ENCODE measurements at regions not wholly inside any gene's neighbourhood (a gene's known extent, or its start where the extent isn't known, plus 50 kb on each side); places are given as distances from the start of the nearest gene placed in this dataset.
"Not testable (repeated sequence)": the region's sequence is repeated elsewhere in the genome, so short reads cannot be mapped to it uniquely, and the experiment has no call there.

- Histone ChIP-seq H2AFZ (ENCODE audit: low read length) (no peak overlapping the region), H3K4me1 (ENCODE audit: low read length) (no peaks in the 10 kb centered on the region), H3K27me3 (ENCODE audit: low read length) (no peaks in the 10 kb centered on the region), H3K4me3 (ENCODE audit: low read length) (no peak overlapping the region), H3K9me3 (ENCODE audit: low read length) (no peaks in the 10 kb centered on the region), H3K79me2 (ENCODE audit: low read length) (no peaks in the 10 kb centered on the region), H3K27ac (ENCODE audit: low read length) (no peak overlapping the region), H4K20me1 (ENCODE audit: insufficient read depth, low read depth, low read length) (no peaks in the 10 kb centered on the region), H3K36me3 (ENCODE audit: insufficient read depth, low read length) (no peaks in the 10 kb centered on the region), H3K9me2 (replicated peaks; ENCODE audit: insufficient read depth, low read length) (no peaks in the 10 kb centered on the region), H3K9ac (ENCODE audit: low read length) (no peak overlapping the region), H3K4me2 (ENCODE audit: low read depth, low read length, poor library complexity, severe bottlenecking) (no peak overlapping the region)
- no peak for DNase-seq
Measured at GRCh38 chr1:103283841-103284669, 175.7 kb upstream of the COL11A1 start.

GRCh38 chr1:103283371-103283770 lies 175.0 kb upstream of the COL11A1 start:
- H3K4me3 ChIP-seq (ENCODE audit: low read length): no peak overlapping the region
- 0 out of 2 replicates have a peak, but pooled peaks cover 3% of the 10 kb centered on the region for H3K9me3 ChIP-seq (ENCODE audit: low read length)
- no peaks in the 10 kb centered on the region for H3K36me3 ChIP-seq (ENCODE audit: insufficient read depth, low read length)
- H3K4me1 ChIP-seq (ENCODE audit: low read length): no peaks in the 10 kb centered on the region
- no peaks in the 10 kb centered on the region for H3K27me3 ChIP-seq (ENCODE audit: low read length)
- no peaks in the 10 kb centered on the region for H4K20me1 ChIP-seq (ENCODE audit: insufficient read depth, low read depth, low read length)
- no peak overlapping the region for H3K4me2 ChIP-seq (ENCODE audit: low read depth, low read length, poor library complexity, severe bottlenecking)
- DNase-seq: no peak
- no peak overlapping the region for H3K27ac ChIP-seq (ENCODE audit: low read length)
- H3K9ac ChIP-seq (ENCODE audit: low read length): no peak overlapping the region
- no peak overlapping the region for H2AFZ ChIP-seq (ENCODE audit: low read length)
- H3K79me2 ChIP-seq (ENCODE audit: low read length): no peaks in the 10 kb centered on the region
- H3K9me2 ChIP-seq (replicated peaks; ENCODE audit: insufficient read depth, low read length): no peaks in the 10 kb centered on the region

GRCh38 chr1:103275725-103276124 lies 167.4 kb upstream of the COL11A1 start:
- H3K27ac ChIP-seq (ENCODE audit: low read length): no peak overlapping the region
- H3K9ac ChIP-seq (ENCODE audit: low read length): no peak overlapping the region
- no peak overlapping the region for H2AFZ ChIP-seq (ENCODE audit: low read length)
- no peak overlapping the region for H3K4me3 ChIP-seq (ENCODE audit: low read length)
- H3K9me3 ChIP-seq (ENCODE audit: low read length): 0 out of 2 replicates have a peak, but pooled peaks cover 3% of the 10 kb centered on the region
- H3K79me2 ChIP-seq (ENCODE audit: low read length): no peaks in the 10 kb centered on the region
- no peaks in the 10 kb centered on the region for H4K20me1 ChIP-seq (ENCODE audit: insufficient read depth, low read depth, low read length)
- H3K4me2 ChIP-seq (ENCODE audit: low read depth, low read length, poor library complexity, severe bottlenecking): no peak overlapping the region
- H3K4me1 ChIP-seq (ENCODE audit: low read length): no peaks in the 10 kb centered on the region
- no peaks in the 10 kb centered on the region for H3K27me3 ChIP-seq (ENCODE audit: low read length)
- H3K36me3 ChIP-seq (ENCODE audit: insufficient read depth, low read length): no peaks in the 10 kb centered on the region
- no peak for DNase-seq
- H3K9me2 ChIP-seq (replicated peaks; ENCODE audit: insufficient read depth, low read length): no peaks in the 10 kb centered on the region

DNA sequence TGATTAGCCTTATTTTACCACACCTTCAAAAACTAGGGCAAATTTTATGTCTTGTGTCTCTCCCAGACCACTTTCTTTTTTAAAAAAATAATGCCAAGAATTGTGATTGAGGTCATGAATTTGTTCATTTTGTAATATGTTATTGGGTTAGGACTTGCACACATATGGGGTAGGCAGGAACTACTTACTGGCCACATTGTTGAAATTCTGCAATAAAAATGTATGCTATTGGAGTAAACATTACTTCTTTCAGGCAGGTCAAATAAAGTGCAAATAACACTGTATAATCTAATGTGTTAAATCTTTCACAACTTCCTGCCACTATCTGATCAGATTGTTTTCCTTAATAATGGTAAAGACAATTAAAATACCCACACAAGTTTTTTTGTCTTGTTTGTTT lies 166.6 kb upstream of the COL11A1 start:
- H3K27me3 ChIP-seq (ENCODE audit: low read length): no peaks in the 10 kb centered on the region
- no peaks in the 10 kb centered on the region for H3K4me1 ChIP-seq (ENCODE audit: low read length)
- 0 out of 2 replicates have a peak, but pooled peaks cover 3% of the 10 kb centered on the region for H3K9me3 ChIP-seq (ENCODE audit: low read length)
- no peaks in the 10 kb centered on the region for H3K36me3 ChIP-seq (ENCODE audit: insufficient read depth, low read length)
- H4K20me1 ChIP-seq (ENCODE audit: insufficient read depth, low read depth, low read length): no peaks in the 10 kb centered on the region
- H3K4me2 ChIP-seq (ENCODE audit: low read depth, low read length, poor library complexity, severe bottlenecking): no peak overlapping the region
- no peak for DNase-seq
- no peak overlapping the region for H2AFZ ChIP-seq (ENCODE audit: low read length)
- H3K27ac ChIP-seq (ENCODE audit: low read length): no peak overlapping the region
- no peaks in the 10 kb centered on the region for H3K9me2 ChIP-seq (replicated peaks; ENCODE audit: insufficient read depth, low read length)
- no peaks in the 10 kb centered on the region for H3K79me2 ChIP-seq (ENCODE audit: low read length)
- H3K9ac ChIP-seq (ENCODE audit: low read length): no peak overlapping the region
- H3K4me3 ChIP-seq (ENCODE audit: low read length): no peak overlapping the region

- no peaks in the 10 kb centered on the region for H3K9me3 ChIP-seq (ENCODE audit: low read length)
- H3K4me1 ChIP-seq (ENCODE audit: low read length): no peaks in the 10 kb centered on the region
- H4K20me1 ChIP-seq (ENCODE audit: insufficient read depth, low read depth, low read length): no peaks in the 10 kb centered on the region
- no peak overlapping the region for H3K4me2 ChIP-seq (ENCODE audit: low read depth, low read length, poor library complexity, severe bottlenecking)
- no peaks in the 10 kb centered on the region for H3K9me2 ChIP-seq (replicated peaks; ENCODE audit: insufficient read depth, low read length)
- H2AFZ ChIP-seq (ENCODE audit: low read length): no peak overlapping the region
- no peak overlapping the region for H3K27ac ChIP-seq (ENCODE audit: low read length)
- H3K79me2 ChIP-seq (ENCODE audit: low read length): no peaks in the 10 kb centered on the region
- no peak for DNase-seq
- no peaks in the 10 kb centered on the region for H3K36me3 ChIP-seq (ENCODE audit: insufficient read depth, low read length)
- H3K9ac ChIP-seq (ENCODE audit: low read length): no peak overlapping the region
- H3K27me3 ChIP-seq (ENCODE audit: low read length): no peaks in the 10 kb centered on the region
- no peak overlapping the region for H3K4me3 ChIP-seq (ENCODE audit: low read length)
Measured at GRCh38 chr1:103273106-103273505, 164.8 kb upstream of the COL11A1 start.

DNA sequence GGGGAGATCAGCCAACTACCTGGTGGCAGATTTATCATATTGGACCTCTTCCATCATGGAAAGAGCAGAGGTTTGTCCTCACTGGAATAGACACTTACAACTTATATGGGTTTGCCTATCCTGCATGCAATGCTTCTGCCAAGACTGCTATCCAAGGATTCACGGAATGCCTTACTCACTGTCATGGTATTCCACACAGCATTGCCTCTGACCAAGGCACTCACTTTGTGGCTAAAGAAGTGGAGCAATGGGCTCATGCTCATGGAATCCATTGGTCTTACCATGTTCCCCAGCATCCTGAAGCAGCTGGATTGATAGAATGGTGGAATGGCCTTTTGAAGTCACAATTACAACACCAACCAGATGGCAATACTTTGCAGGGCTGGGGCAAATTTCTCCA lies 163.1 kb upstream of the COL11A1 start:
- H3K36me3 ChIP-seq (ENCODE audit: insufficient read depth, low read length); H3K9me2 ChIP-seq (replicated peaks; ENCODE audit: insufficient read depth, low read length); H3K4me2 ChIP-seq (ENCODE audit: low read depth, low read length, poor library complexity, severe bottlenecking); H3K79me2 ChIP-seq (ENCODE audit: low read length); H3K27me3 ChIP-seq (ENCODE audit: low read length); DNase-seq; H3K9ac ChIP-seq (ENCODE audit: low read length); H3K4me3 ChIP-seq (ENCODE audit: low read length); H3K9me3 ChIP-seq (ENCODE audit: low read length); H3K4me1 ChIP-seq (ENCODE audit: low read length); H4K20me1 ChIP-seq (ENCODE audit: insufficient read depth, low read depth, low read length); H3K27ac ChIP-seq (ENCODE audit: low read length); H2AFZ ChIP-seq (ENCODE audit: low read length): not testable (repeated sequence)

DNA sequence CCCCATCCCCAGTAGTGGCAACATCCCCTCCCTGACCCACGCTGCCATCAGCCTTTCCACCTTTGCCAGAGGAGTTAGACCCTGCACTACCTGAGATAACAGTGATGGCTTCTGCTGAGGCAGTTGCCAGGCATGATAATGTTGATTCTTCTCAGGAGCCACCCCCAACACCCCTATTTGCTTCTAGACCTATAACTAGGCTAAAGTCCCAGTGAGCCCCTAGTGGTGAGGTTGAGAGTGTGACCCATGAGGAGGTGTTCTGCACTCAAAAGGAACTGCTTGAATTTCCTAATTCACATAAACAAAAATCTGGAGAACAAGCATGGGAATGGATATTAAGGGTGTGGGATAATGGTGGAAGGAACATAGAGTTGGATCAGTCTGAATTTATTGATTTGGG lies 159.6 kb upstream of the COL11A1 start:
- Histone ChIP-seq H3K27ac (ENCODE audit: low read length) (no peak overlapping the region), H2AFZ (ENCODE audit: low read length) (no peak overlapping the region), H3K9ac (ENCODE audit: low read length) (no peak overlapping the region), H3K9me2 (replicated peaks; ENCODE audit: insufficient read depth, low read length) (no peaks in the 10 kb centered on the region), H3K36me3 (ENCODE audit: insufficient read depth, low read length) (no peaks in the 10 kb centered on the region), H3K79me2 (ENCODE audit: low read length) (no peaks in the 10 kb centered on the region), H3K4me3 (ENCODE audit: low read length) (no peak overlapping the region), H3K27me3 (ENCODE audit: low read length) (no peaks in the 10 kb centered on the region), H3K4me2 (ENCODE audit: low read depth, low read length, poor library complexity, severe bottlenecking) (no peak overlapping the region), H4K20me1 (ENCODE audit: insufficient read depth, low read depth, low read length) (no peaks in the 10 kb centered on the region), H3K9me3 (ENCODE audit: low read length) (no peaks in the 10 kb centered on the region), H3K4me1 (ENCODE audit: low read length) (no peaks in the 10 kb centered on the region)
- no peak for DNase-seq

DNA sequence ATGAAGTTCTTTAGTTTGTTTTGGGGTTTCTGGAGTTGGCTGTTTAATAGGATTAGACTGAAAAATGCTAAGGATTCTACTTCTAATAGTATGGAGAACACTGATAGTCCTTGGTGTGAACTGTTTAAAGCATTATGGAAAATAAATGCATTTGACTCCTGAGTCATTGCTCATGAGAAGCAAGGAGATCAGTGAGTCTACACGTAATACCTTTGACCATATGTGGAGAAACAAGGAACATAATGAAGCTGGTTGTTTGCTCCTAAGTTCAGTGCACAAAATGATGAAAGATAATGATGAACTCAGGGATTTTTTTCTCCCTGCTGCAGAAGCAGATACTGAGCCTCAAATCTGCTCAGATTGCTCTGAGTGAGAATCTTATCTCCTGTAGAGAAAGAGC lies 158.9 kb upstream of the COL11A1 start:
- Histone ChIP-seq H3K9me2 (replicated peaks; ENCODE audit: insufficient read depth, low read length) (no peaks in the 10 kb centered on the region), H3K36me3 (ENCODE audit: insufficient read depth, low read length) (no peaks in the 10 kb centered on the region), H3K9ac (ENCODE audit: low read length) (no peak overlapping the region), H3K27ac (ENCODE audit: low read length) (no peak overlapping the region), H3K4me2 (ENCODE audit: low read depth, low read length, poor library complexity, severe bottlenecking) (no peak overlapping the region), H3K27me3 (ENCODE audit: low read length) (no peaks in the 10 kb centered on the region), H3K4me1 (ENCODE audit: low read length) (no peaks in the 10 kb centered on the region), H3K9me3 (ENCODE audit: low read length) (no peaks in the 10 kb centered on the region), H4K20me1 (ENCODE audit: insufficient read depth, low read depth, low read length) (no peaks in the 10 kb centered on the region), H3K4me3 (ENCODE audit: low read length) (no peak overlapping the region), H2AFZ (ENCODE audit: low read length) (no peak overlapping the region), H3K79me2 (ENCODE audit: low read length) (no peaks in the 10 kb centered on the region)
- DNase-seq: no peak

All from Karpas-422 (cell line).